SH-SY5Y (cell line): ENCODE measurements at regions not wholly inside any gene's neighbourhood (a gene's known extent, or its start where the extent isn't known, plus 50 kb on each side); places are given as distances from the start of the nearest gene placed in this dataset.

Experiments used
- GATA2 ChIP-seq: IDR thresholded peaks from 2 replicates; pipeline ENCODE4 v1.6.1; 2011; ENCODE audit warnings: mild to moderate bottlenecking, low read depth, low read length
- GATA3 ChIP-seq: IDR thresholded peaks from 2 replicates; pipeline ENCODE4 v1.6.1; 2011; ENCODE audit warnings: low read depth, mild to moderate bottlenecking, low read length, moderate library complexity

- TF ChIP-seq GATA2 (no peak), GATA3 (no peak)
These were observed 308.0 kb downstream of the RRAGC start for GRCh38 chr1:38551318-38552307.

- TF ChIP-seq GATA2 (no peak), GATA3 (no peak)
These were observed 310.4 kb downstream of the RRAGC start for GRCh38 chr1:38549191-38549590.

- no peak for TF ChIP-seq GATA2
- no peak for TF ChIP-seq GATA3
These were observed 312.3 kb downstream of the RRAGC start for GRCh38 chr1:38547321-38547720.

DNA sequence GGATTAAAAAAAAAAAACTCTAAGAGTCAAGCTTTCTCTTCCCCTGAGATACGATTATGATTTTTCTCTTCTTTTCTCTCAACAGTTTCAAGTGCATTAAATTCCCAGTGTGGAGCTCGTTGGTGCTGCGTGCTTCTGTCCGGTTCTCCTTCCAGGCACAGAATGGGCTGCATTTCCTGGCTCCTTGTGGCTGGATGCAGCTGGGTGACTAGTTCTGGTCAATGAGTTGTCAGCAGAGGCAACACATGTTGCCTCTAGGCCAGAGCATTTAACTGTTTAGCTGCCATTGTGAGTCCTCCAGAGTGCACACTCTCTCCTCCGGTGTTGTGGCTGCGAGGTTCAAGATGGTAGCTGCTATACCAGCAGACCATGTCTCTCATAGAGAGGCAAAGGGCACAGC lies 312.9 kb downstream of the RRAGC start:
- TF ChIP-seq GATA3 (no peak), GATA2 (no peak)

DNA sequence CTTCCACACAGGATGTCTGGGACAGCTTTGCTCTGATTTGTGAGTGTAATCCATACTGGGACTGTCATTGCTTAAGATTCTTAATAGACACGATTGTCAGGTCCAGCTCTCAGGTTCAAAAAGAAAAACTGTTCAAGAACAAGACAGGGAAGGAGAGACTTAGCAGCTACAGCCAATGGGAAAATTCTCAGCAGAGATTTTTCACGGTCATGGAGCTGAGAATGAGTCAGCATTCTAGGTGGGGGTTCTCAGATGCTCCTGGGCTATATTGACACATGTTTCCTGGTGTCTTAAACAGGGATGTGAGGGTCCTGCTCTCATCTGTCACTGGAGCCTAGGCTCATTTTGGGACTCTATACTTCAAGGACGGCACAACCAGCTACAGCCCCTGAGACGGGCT lies 318.3 kb downstream of the RRAGC start:
- TF ChIP-seq GATA3 (no peak), GATA2 (no peak)

GRCh38 chr1:38539931-38540330 lies 319.6 kb downstream of the RRAGC start:
- TF ChIP-seq GATA2 (no peak), GATA3 (no peak)

DNA sequence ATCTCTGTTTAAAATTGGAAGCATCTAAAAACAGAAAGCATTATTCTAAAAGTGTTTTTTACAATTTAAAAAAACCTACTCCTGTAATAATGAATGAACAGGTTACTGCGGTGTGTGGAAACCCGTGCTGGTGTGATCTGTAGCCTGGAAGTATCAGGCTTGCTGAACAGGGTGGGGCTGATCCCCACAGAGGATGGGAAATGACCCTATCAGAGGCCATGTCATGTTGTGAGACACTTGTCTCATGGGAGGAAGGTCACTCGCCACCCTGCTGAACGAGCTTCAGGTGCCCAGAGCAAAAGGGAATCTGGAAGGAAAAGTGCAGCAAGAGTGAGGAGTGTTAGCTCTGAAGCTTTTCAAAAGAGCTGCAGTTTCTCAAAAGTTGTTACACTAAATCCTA lies 320.7 kb downstream of the RRAGC start:
- TF ChIP-seq GATA2 (no peak), GATA3 (no peak)

GRCh38 chr1:38536089-38536488 lies 323.5 kb downstream of the RRAGC start:
- TF ChIP-seq GATA3 (no peak), GATA2 (no peak)

- TF ChIP-seq GATA3: no peak
- no peak for TF ChIP-seq GATA2
These were observed 325.1 kb downstream of the RRAGC start for GRCh38 chr1:38534473-38534823.

DNA sequence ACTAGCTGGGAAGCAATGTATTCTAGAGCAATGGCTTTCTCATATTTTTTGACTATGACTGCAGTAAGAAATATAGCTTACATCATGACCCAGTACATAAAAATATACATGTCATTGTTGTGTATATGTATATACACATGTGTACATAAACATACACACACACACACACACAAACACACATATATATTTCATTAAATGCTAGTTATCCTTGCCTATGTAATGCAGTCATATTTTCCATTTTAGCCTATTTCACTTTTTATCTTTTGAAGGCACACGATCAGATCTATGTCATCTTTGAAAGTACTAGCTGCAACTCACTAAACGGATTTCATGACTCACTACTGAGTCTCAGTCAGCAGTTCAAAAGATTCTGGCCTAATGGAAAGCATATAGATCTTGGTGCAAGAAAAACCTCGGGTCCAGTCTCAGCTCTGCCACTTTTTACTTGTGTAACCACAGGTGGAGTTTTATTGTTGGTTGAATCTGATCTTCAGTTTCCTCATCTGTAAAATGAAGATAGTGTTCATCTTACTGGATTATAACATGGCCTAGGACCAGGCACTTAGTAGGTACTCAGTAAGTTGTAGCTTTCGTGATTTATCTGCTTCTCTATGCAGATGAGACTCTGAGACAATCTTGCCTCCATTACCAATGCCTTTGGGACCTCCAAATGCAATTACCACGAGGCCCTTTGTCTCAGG lies 325.6 kb downstream of the RRAGC start:
- TF ChIP-seq GATA3: no peak
- TF ChIP-seq GATA2: no peak

GRCh38 chr1:38530957-38531356 lies 328.6 kb downstream of the RRAGC start:
- TF ChIP-seq GATA3: no peak
- no peak for TF ChIP-seq GATA2

DNA sequence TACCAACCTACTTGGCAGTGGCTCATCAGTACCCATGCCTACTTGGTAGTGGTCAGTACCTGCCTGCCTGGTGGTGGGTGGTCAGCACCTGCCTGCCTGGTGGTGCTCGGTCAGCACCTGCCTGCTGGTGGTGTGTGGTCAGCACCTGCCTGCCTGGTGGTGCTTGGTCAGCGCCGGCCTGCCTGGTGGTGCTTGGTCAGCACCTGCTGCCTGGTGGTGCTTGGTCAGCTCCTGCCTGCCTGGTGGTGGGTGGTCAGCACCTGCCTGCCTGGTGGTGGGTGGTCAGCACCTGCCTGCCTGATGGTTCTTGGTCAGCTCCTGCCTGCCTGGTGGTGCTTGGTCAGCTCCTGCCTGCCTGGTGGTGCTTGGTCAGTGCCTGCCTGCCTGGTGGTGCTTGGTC lies 329.6 kb downstream of the RRAGC start:
- TF ChIP-seq GATA2 (no peak), GATA3 (no peak)

DNA sequence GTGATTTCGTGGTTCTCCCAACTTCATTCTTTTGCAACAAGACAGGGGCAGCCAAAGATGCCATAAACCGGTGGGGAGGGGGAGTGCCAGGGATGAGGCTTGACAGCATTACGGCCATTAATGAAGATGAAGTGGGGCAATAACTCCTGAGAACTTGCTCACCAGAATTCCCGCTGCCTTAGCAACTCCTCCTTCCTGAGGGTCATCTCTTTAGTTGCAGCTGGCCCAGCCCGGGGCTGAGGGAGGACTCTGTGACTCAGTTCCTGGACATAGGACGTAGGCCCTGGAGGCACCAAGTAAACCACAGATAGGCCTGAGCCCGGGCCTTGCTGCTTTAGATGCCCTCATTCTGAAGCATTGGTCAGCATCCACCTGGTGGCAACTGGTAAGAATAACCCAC lies 330.2 kb downstream of the RRAGC start:
- TF ChIP-seq GATA2 (no peak), GATA3 (no peak)

GRCh38 chr1:38528623-38529022 lies 330.9 kb downstream of the RRAGC start:
- TF ChIP-seq GATA2 (no peak), GATA3 (no peak)
